LHCN-M2 (cell line): ENCODE measurements at regions not wholly inside any gene's neighbourhood (a gene's known extent, or its start where the extent isn't known, plus 50 kb on each side); places are given as distances from the start of the nearest gene placed in this dataset.

Experiments used
- DNase-seq: peaks from one replicate; pipeline ENCODE4 v3.0.0-alpha.2; 2012; ENCODE audit warnings: low read depth

GRCh38 chr15:39365161-39365560 is 215.7 kb upstream of the THBS1 start:
- DNase-seq, result peak; percentile 89

- DNase-seq, result peak; percentile 37
These were observed 215.0 kb upstream of the THBS1 start for GRCh38 chr15:39365873-39366272.

- peak; percentile 29 for DNase-seq
These were observed 213.3 kb upstream of the THBS1 start for GRCh38 chr15:39367596-39367995.

GRCh38 chr15:39369768-39370167 is 211.1 kb upstream of the THBS1 start:
- no peak for DNase-seq

GRCh38 chr15:39376371-39376909 is 204.4 kb upstream of the THBS1 start:
- no peak for DNase-seq

GRCh38 chr15:39381517-39381916 is 199.4 kb upstream of the THBS1 start:
- DNase-seq, result peak; percentile 89

- DNase-seq, result no peak
These were observed 192.8 kb upstream of the THBS1 start for GRCh38 chr15:39388118-39388517.

GRCh38 chr15:39391230-39391629 is 189.6 kb upstream of the THBS1 start:
- DNase-seq, result peak; percentile 92

GRCh38 chr15:39392469-39393047 is 188.3 kb upstream of the THBS1 start:
- no peak for DNase-seq

- DNase-seq, result no peak
These were observed 187.1 kb upstream of the THBS1 start for GRCh38 chr15:39393575-39394335.

GRCh38 chr15:39394496-39394895 is 186.4 kb upstream of the THBS1 start:
- no peak for DNase-seq

GRCh38 chr15:39396979-39397615 is 183.8 kb upstream of the THBS1 start:
- DNase-seq, result no peak

- no peak for DNase-seq
These were observed 183.0 kb upstream of the THBS1 start for GRCh38 chr15:39397883-39398282.

GRCh38 chr15:39399600-39399999 is 181.3 kb upstream of the THBS1 start:
- DNase-seq, result no peak

- no peak for DNase-seq
These were observed 180.9 kb upstream of the THBS1 start for GRCh38 chr15:39400002-39400401.

GRCh38 chr15:39400821-39401550 is 179.9 kb upstream of the THBS1 start:
- DNase-seq, result no peak

GRCh38 chr15:39403640-39404117 is 177.2 kb upstream of the THBS1 start:
- peak; percentile 65 for DNase-seq

- peak; percentile 83 for DNase-seq
These were observed 176.1 kb upstream of the THBS1 start for GRCh38 chr15:39404767-39405181.

- DNase-seq, result no peak
These were observed 174.4 kb upstream of the THBS1 start for GRCh38 chr15:39406485-39406884.

GRCh38 chr15:39407116-39407515 is 173.8 kb upstream of the THBS1 start:
- DNase-seq, result no peak

- no peak for DNase-seq
These were observed 170.9 kb upstream of the THBS1 start for GRCh38 chr15:39409876-39410530.
